Heart left ventricle (tissue), 13 donors: ENCODE measurements at regions not wholly inside any gene's neighbourhood (a gene's known extent, or its start where the extent isn't known, plus 50 kb on each side); places are given as distances from the start of the nearest gene placed in this dataset.

Source experiments
- POLR2A ChIP-seq, 2 donors: fragments of 450-650 bp; IDR thresholded peaks; one replicate each; pipeline ENCODE4 v1.6.1; 2017; ENCODE audit warnings: antibody characterized with exemption in 2 of 2, mild to moderate bottlenecking in 2 of 2, moderate library complexity in 2 of 2
- TF ChIP-seq, protein P1 (sequence below), 12 donors: fragments of 200-600 bp; sonication (generic) in 4 of 12; IDR thresholded peaks; one replicate each; pipeline versions ENCODE4 v1.5.0 to v1.8.0; 2018 to 2022; ENCODE audit warnings: antibody characterized with exemption in 12 of 12, mild to moderate bottlenecking in 5 of 12
- donor health status: ischemic (EF 13 %, LVEDD 7.1; RV severe dilation, severe dysfunction).
- donor health status: DM: no; HTN: yes; CAD: no.
- donor health status: DM: no; HTN: no; CAD: no.
- donor health status: ischemic (EF 25% LVEDD 6.9; RV normal size, moderate dysfunction).
- donor health status: ischemic (EF 25% LVEDD 5.7; RV mildly dilated, moderate dysfunction).
- donor health status: ischemic (EF 35%, LVEDD 5.7; RV mildly dilated, moderate dysfunction).
- donor health status: nonischemic (EF 11% LVEDD 7.7; RV severe dilation, severe dysfunction).
- donor health status: DM: yes; HTN: yes; CAD: no.
- donor health status: PGD.
- donor health status: ischemic (EF 29% LVEDD 5.4; RV normal size, mild dysfunction).
- donor health status: nonischemic (EF 23%, LVEDD 6.1; RV moderate dilation, normal function).

DNA sequence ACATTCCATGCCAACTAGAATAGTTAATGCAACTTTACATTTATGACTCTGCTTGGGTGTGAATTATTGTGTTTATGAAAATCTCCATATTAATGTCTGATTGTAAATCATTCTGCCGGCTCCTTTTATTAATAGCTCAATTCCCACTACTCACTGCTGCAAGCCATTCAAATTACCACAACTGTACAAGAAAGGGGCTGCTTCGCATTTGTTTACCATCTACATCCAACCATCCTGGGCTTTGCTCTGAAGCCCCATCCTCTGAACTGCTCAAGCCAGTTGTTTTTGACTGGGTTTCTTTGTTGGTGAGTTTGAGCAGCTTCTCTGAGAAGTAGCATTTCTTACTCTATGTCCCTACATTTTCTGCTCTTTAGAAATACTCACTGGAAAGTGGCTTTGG, 451.6 kb upstream of the CADM1 start:
- TF ChIP-seq, protein P1, sequence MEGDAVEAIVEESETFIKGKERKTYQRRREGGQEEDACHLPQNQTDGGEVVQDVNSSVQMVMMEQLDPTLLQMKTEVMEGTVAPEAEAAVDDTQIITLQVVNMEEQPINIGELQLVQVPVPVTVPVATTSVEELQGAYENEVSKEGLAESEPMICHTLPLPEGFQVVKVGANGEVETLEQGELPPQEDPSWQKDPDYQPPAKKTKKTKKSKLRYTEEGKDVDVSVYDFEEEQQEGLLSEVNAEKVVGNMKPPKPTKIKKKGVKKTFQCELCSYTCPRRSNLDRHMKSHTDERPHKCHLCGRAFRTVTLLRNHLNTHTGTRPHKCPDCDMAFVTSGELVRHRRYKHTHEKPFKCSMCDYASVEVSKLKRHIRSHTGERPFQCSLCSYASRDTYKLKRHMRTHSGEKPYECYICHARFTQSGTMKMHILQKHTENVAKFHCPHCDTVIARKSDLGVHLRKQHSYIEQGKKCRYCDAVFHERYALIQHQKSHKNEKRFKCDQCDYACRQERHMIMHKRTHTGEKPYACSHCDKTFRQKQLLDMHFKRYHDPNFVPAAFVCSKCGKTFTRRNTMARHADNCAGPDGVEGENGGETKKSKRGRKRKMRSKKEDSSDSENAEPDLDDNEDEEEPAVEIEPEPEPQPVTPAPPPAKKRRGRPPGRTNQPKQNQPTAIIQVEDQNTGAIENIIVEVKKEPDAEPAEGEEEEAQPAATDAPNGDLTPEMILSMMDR (IDR thresholded peaks at IDR 0.05): no peak
- no peak for TF ChIP-seq POLR2A (IDR thresholded peaks at IDR 0.05)
